ENCODE measurements at regions not wholly inside any gene's neighbourhood (a gene's known extent, or its start where the extent isn't known, plus 50 kb on each side); places are given as distances from the start of the nearest gene placed in this dataset.

GRCh38 chr13:73943965-73944233 is 190.3 kb downstream of the KLF12 start:
- no peak for DNase-seq (ENCODE audit: low spot score)
- H3K4me2 ChIP-seq (ENCODE audit: low read length): no peak overlapping the region
- POLR2A ChIA-PET: interaction anchor here (0.6 to 0.8 kb wide), 2 partner anchors 98 to 663 kb away, joined by 3 read pairs; no protein-coding TSS in a partner anchor
- BruUV-seq (replicated peaks): no TSS peak
- no peaks in the 10 kb centered on the region for H3K9me2 ChIP-seq (ENCODE audit: insufficient read depth, low read length)
- H3K4me3 ChIP-seq (ENCODE audit: low read depth, low read length, poor library complexity, severe bottlenecking): no peak overlapping the region
- CTCF ChIA-PET (ENCODE audit: unreplicated experiment): no interaction called here
- H3K4me1 ChIP-seq (ENCODE audit: insufficient read depth, low read length, poor library complexity, severe bottlenecking): peaks cover 22% of the 10 kb centered on the region
- H3K9me3 ChIP-seq (ENCODE audit: low read length): no peaks in the 10 kb centered on the region
- no peaks in the 10 kb centered on the region for H3K79me2 ChIP-seq (ENCODE audit: insufficient read depth, low read depth, low read length)
- H3K27ac ChIP-seq (ENCODE audit: low read depth, low read length, poor library complexity, severe bottlenecking): no peak overlapping the region
- intact Hi-C loops (cut with micrococcal nuclease; ENCODE audit: unreplicated experiment): no loop called here
- H3K36me3 ChIP-seq (ENCODE audit: insufficient read depth, low read length): peaks cover 35% of the 10 kb centered on the region
- H2AFZ ChIP-seq (ENCODE audit: low read length): no peak overlapping the region
- H4K20me1 ChIP-seq (ENCODE audit: insufficient read depth, low read length): no peaks in the 10 kb centered on the region
- TF ChIP-seq EZH2phosphoT487 (IDR thresholded peaks at IDR 0.05; ENCODE audit: borderline replicate concordance, low read depth, low read length): no peak
- TF ChIP-seq CTCF (conservative IDR thresholded peaks at IDR 0.05; ENCODE audit: low read length): no peak

- BruUV-seq (replicated peaks): no TSS peak
- TF ChIP-seq CTCF (conservative IDR thresholded peaks at IDR 0.05; ENCODE audit: low read length) (no peak), EZH2phosphoT487 (IDR thresholded peaks at IDR 0.05; ENCODE audit: borderline replicate concordance, low read depth, low read length) (no peak)
- H2AFZ ChIP-seq (ENCODE audit: low read length): no peak overlapping the region
- ChIA-PET POLR2A (interaction anchor here (0.6 to 0.8 kb wide), 2 partner anchors 98 to 664 kb away, joined by 3 read pairs; no protein-coding TSS in a partner anchor), CTCF (ENCODE audit: unreplicated experiment) (no interaction called here)
- H3K36me3 ChIP-seq (ENCODE audit: insufficient read depth, low read length): peaks cover 36% of the 10 kb centered on the region
- no peak overlapping the region for H3K4me3 ChIP-seq (ENCODE audit: low read depth, low read length, poor library complexity, severe bottlenecking)
- H3K27ac ChIP-seq (ENCODE audit: low read depth, low read length, poor library complexity, severe bottlenecking): no peak overlapping the region
- no peaks in the 10 kb centered on the region for H3K9me2 ChIP-seq (ENCODE audit: insufficient read depth, low read length)
- H3K4me2 ChIP-seq (ENCODE audit: low read length): no peak overlapping the region
- no peak for DNase-seq (ENCODE audit: low spot score)
- H3K9me3 ChIP-seq (ENCODE audit: low read length): no peaks in the 10 kb centered on the region
- H3K79me2 ChIP-seq (ENCODE audit: insufficient read depth, low read depth, low read length): no peaks in the 10 kb centered on the region
- intact Hi-C loops (cut with micrococcal nuclease; ENCODE audit: unreplicated experiment): no loop called here
- H3K4me1 ChIP-seq (ENCODE audit: insufficient read depth, low read length, poor library complexity, severe bottlenecking): peaks cover 17% of the 10 kb centered on the region
- H4K20me1 ChIP-seq (ENCODE audit: insufficient read depth, low read length): no peaks in the 10 kb centered on the region
Observed at GRCh38 chr13:73943137-73943964, 190.9 kb downstream of the KLF12 start.

- no peaks in the 10 kb centered on the region for H3K9me3 ChIP-seq (ENCODE audit: low read length)
- DNase-seq (ENCODE audit: low spot score): no peak
- H3K9me2 ChIP-seq (ENCODE audit: insufficient read depth, low read length): no peaks in the 10 kb centered on the region
- H3K36me3 ChIP-seq (ENCODE audit: insufficient read depth, low read length): peaks cover 38% of the 10 kb centered on the region
- no peak overlapping the region for H3K4me3 ChIP-seq (ENCODE audit: low read depth, low read length, poor library complexity, severe bottlenecking)
- BruUV-seq (replicated peaks): no TSS peak
- no peak overlapping the region for H2AFZ ChIP-seq (ENCODE audit: low read length)
- ChIA-PET CTCF (ENCODE audit: unreplicated experiment) (no interaction called here), POLR2A (interaction anchor here (0.7 to 1.5 kb wide), 2 partner anchors 24 to 32 kb away, joined by 3 read pairs; no protein-coding TSS in a partner anchor)
- H4K20me1 ChIP-seq (ENCODE audit: insufficient read depth, low read length): no peaks in the 10 kb centered on the region
- H3K27ac ChIP-seq (ENCODE audit: low read depth, low read length, poor library complexity, severe bottlenecking): no peak overlapping the region
- no peak overlapping the region for H3K4me2 ChIP-seq (ENCODE audit: low read length)
- TF ChIP-seq EZH2phosphoT487 (IDR thresholded peaks at IDR 0.05; ENCODE audit: borderline replicate concordance, low read depth, low read length): no peak
- no peak for TF ChIP-seq CTCF (conservative IDR thresholded peaks at IDR 0.05; ENCODE audit: low read length)
- H3K79me2 ChIP-seq (ENCODE audit: insufficient read depth, low read depth, low read length): no peaks in the 10 kb centered on the region
- H3K4me1 ChIP-seq (ENCODE audit: insufficient read depth, low read length, poor library complexity, severe bottlenecking): peaks cover 13% of the 10 kb centered on the region
- intact Hi-C loops (cut with micrococcal nuclease; ENCODE audit: unreplicated experiment): no loop called here
Observed at GRCh38 chr13:73941752-73942151, 192.5 kb downstream of the KLF12 start.
